ENCODE measurements at regions not wholly inside any gene's neighbourhood (a gene's known extent, or its start where the extent isn't known, plus 50 kb on each side); places are given as distances from the start of the nearest gene placed in this dataset.
"Not testable (repeated sequence)": the region's sequence is repeated elsewhere in the genome, so short reads cannot be mapped to it uniquely, and the experiment has no call there.

- DNase-seq: no peak
Measured at GRCh38 chr3:20539666-20540065, 353.7 kb upstream of the SGO1 start.

GRCh38 chr3:20537234-20537633 is 351.2 kb upstream of the SGO1 start:
- DNase-seq: no peak

DNA sequence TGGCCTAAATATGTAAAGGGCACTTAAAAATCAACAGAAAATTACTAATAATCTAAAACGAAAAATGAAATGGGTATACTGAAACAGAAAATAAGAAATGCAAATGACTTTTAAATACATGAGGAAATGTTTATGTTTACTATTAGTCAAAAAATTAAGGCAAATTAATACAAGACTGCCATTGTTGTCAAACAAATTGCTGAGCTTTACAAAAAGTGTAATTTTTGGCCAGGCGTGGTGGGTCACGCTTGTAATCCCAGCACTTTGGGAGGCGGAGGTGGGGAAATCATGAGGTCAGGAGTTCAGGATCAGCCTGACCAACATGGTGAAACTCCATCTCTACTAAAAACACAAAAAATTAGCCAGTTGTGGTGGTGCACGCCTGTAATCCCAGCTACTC is 343.9 kb upstream of the SGO1 start:
- no peak for DNase-seq

DNA sequence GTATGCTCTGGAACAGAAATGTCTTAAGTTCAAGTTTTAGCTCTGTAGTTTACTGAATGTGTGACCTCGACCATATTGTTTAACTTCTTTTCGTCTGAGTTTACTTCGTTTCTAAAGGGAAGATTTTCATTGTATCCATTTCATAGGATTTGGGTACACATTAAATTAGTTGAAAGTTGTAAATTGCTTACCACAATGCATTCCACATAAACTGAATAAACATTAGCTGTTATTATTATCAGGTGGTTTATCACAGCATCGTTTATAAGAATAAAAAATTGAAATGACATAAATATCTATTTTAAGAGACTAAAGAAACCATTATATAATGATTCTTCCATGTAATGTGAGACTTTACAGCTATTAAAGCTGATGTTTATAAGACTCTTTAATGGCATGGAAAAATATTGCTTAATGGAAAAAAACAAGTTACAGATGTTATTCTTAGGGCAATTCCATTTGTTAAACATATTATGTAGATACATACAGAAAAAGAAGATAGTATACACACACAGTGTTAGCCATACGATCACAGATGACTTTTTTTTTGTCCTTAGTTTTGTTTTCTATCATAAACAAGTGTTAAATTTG is 342.3 kb upstream of the SGO1 start:
- DNase-seq: no peak

DNA sequence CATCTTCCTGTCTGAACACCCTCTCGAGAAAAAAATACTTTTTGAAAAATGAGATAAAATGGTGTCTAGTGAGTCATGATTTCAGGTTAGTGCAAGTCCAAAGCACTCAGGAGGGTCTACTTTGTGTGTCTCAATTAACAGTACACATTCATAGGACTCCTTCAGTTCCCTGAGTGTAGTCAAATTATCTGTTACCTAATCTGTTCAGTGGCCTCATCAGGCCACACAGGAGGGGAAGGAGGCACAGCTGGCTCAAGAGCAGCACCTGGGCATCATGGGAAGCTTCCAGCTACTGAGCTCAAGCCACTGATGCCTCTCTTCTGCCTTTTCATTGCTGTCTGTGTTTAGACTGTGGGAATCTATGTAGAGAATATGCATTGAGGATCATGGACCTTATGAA is 341.4 kb upstream of the SGO1 start:
- no peak for DNase-seq

DNA sequence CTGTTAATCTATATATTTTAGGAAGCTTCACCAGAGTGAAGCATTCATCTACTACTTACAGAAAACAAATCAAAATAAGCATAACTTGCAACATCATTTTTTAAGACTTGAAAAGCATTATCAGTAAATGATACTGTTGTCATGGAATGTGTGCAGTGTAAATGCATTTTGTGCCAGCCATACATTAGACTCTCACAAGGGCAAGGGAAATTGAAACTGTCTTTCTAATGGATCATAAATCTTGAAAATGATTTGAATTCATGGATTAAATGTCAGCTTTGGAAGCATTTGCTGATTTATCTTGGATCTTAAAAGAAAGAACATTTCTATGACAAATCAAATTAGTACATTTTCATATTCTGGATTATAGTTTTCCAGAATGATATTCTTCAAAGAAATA is 338.3 kb upstream of the SGO1 start:
- DNase-seq: no peak

GRCh38 chr3:20523293-20523692 is 337.3 kb upstream of the SGO1 start:
- DNase-seq: no peak

- not testable (repeated sequence) for DNase-seq
Measured at GRCh38 chr3:20517316-20517715, 331.3 kb upstream of the SGO1 start.

- no peak for DNase-seq
Measured at GRCh38 chr3:20516311-20516710, 330.3 kb upstream of the SGO1 start.

- no peak for DNase-seq
Measured at GRCh38 chr3:20515834-20516233, 329.8 kb upstream of the SGO1 start.

DNA sequence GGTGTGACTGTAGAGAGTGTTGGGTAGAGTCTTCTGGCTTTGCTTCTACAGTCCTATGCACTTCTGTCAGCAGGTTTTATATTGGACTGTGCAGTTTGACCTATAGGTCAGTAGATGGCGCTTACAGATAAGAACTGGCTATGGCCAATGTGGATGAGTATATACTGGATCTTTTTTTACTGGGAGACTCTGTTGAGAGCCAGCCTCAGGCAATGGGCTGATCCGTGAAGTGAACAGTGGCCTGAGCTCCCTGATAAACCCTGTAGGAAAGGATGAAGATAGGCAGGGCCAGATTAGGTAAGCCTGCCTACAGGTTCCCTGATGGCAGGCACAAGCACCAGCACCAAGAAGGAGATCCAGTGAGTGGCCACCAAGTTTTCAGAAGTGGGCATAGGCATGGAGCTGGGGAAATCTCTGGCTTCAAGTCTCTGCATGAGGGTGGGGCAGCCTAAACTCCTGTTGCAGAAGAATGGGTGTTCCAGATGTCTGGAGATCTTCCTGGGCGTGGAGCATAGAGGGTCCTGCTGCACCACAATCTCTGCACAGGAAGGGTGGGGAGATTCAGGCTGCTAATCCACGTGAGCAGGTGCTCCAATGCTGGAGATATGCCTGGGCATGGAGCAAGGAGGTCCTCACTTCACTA is 326.0 kb upstream of the SGO1 start:
- DNase-seq: peak; percentile 9

DNA sequence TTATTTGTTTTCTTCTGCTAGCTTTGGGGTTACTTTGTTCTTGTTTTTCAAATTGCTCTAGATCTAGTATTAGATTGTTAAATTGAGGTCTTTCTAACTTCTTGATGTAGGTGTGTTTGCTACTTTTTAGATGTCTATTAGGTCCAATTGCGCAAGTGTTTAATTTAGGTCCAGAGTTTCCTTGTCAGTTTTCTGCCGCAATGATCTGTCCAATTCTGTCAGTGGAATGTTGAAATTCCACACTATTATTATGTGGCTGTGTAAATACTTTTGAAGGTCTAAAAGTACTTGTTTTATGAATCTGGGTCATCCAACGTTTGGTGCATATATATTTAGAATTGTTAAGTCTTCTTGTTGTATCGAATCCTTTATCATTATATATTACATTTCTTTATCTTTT is 324.4 kb upstream of the SGO1 start:
- no peak for DNase-seq

DNA sequence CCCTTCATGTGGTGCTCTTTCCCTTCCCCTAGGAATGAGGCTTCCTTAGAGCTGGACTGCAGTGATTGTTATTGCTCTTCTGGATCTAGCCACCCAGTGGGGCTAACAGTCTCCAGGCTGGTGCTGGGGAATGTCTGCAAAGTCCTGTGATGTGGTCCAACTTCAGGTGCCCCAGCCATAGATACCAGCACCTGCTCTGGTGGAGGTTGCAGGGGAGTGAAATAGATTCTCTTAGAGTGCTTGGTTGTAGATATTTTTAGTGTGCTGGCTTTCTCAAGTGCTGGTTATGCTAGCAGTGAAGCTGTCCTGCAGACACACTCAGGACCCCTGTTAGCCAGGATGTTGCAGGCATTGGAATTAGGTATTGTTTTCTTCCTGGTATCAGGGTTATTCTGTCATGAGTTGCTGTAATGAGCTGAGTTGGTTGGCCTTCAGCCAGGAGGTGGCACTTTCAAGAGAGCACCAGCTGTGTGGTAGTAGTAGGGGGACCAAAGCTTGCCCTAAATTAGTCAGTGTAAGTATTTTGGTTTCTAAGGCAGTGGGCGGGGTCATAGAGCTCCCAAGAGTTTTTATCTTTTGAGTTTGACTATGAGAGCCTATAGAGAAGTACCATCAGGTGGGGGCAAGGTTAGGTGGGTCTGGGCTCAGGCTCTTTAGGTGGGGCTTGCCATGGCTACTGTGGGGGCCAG is 317.5 kb upstream of the SGO1 start:
- no peak for DNase-seq

DNA sequence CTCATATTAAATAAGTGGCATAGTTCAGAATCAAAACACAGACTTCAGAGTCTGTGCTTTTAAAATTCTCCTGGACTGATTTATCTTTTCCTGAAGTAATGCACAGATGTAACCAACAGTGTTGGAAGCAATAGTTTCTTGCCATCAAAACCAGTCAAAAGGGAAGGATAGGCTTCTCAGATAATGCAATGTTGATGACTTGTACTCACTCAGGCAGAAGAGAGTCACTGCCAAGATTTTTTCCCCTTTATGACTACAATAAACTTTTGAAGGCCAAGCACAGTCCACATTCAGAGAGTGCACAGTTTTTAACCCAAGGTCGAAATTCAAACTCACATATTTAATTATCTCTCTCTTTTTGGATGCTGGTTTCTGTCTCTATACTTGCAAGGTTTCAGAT is 305.0 kb upstream of the SGO1 start:
- no peak for DNase-seq

DNA sequence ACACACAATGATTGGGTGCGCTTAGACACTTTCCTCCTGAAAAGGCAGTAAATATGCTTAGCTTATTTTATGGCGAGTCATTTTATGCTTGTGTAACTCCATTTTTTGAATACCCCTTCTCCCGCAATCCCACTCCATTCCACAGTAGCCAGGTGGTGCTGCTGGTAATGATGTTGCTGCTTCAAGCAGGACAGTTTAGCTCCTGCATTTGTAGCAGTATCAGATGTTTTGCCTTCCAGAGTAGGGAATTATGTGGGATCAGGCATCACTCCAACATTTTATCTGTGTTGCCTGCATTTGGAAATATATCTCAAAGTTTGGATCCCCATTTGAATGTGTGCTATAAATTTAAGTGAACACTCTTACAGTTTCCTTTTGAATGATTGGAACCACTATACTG is 302.1 kb upstream of the SGO1 start:
- no peak for DNase-seq

DNA sequence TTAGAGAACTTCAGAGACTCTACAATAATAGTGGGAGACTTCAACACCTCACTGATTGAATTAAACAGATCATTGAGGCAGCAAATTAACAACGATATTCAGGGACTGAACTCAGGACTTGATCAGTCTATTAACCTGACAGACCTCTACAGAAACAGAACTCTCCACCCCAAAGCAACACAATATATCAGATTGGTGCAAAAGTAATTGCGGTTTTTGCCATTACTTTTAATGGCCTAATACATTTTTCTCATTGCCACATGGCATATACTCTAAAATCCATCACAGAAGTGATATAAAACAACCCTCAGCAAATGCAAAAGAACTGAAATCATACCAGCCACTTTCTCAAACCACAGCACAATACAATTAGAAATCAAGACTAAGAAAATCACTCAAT is 298.1 kb upstream of the SGO1 start:
- no peak for DNase-seq

DNA sequence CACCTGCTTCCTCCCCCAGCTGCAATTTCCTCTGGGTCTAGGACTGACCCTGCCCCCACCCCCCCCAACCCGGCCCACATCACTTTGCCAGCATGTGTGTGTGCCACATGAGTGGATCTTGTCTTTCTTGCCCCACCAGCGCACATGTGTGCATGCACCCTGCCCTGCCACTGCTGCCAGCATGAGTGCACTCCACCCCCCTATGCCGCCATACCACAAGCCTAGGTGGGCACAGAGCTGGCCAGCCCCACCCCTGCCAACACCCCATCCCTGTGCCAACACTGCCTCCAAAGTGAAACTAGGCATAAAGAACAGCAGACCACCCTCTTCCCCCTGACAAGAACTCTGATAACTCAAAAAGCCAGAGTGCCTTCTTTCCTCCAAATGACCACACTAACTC is 296.3 kb upstream of the SGO1 start:
- DNase-seq: no peak

DNA sequence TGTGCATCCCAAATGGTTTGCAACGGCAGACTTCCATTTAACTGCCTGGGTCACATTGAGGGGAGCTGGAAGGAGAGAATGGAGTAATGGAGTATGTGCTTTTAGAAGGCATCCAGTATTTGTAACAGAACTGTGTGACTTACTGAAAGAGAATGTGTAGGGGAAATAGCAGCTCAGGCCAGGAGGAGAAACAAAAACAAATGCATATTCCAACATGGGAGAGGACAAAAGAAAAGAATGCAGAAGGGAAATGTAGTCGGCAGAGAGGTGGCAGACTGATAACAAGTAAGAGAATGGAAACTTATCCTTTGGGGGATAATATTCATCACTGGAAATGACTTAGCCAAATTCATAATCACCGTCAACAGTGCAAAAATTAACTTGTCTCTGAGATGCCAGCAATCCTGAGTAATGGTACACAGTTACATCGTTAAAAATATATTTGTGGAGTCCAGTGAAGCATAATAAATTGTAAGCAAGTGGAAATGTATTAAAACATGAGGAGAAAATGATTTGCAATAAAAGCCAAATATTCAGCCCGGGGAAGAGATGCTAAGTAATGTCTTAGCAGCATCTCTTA is 294.9 kb upstream of the SGO1 start:
- no peak for DNase-seq

DNA sequence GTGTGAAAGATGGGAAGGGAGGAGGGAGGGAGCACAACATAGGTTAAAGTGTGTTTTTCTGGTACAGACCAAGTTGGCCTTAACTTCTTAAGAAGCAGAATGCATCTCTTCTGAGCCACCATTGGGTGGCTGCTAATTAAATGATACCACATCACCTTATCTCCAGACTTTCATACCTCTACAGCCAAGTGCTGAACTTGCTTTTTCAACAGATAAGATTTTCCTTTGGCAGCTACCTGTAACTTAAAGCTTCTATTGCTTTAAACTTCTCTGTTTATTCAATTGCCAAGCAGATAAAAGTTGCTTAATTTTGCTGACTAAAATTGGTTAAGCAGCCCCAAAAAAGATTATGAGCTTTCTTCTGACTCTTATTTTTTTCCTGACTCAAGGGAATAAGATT is 292.4 kb upstream of the SGO1 start:
- DNase-seq: no peak

- not testable (repeated sequence) for DNase-seq
Measured at GRCh38 chr3:20464237-20464636, 278.2 kb upstream of the SGO1 start.

DNA sequence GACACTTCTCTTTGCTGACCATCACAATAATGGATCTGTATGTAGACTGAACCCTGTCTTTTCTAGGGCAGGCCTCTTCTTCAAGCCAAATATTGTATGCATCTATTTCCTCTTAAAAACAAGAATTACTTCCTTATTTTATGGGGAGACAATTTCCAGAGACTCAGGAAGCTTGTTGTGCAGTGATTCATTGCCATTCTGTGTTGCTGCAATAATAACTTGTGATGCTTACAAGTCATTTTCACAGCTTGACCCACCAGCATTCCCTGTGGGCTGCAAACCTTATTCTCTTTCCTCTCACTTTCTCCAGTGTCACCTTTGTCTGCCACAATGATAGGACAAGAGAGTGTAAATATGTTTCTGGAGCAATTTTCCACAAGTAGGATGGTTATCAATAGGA is 276.7 kb upstream of the SGO1 start:
- no peak for DNase-seq

- DNase-seq: no peak
Measured at GRCh38 chr3:20462226-20462625, 276.2 kb upstream of the SGO1 start.

DNA sequence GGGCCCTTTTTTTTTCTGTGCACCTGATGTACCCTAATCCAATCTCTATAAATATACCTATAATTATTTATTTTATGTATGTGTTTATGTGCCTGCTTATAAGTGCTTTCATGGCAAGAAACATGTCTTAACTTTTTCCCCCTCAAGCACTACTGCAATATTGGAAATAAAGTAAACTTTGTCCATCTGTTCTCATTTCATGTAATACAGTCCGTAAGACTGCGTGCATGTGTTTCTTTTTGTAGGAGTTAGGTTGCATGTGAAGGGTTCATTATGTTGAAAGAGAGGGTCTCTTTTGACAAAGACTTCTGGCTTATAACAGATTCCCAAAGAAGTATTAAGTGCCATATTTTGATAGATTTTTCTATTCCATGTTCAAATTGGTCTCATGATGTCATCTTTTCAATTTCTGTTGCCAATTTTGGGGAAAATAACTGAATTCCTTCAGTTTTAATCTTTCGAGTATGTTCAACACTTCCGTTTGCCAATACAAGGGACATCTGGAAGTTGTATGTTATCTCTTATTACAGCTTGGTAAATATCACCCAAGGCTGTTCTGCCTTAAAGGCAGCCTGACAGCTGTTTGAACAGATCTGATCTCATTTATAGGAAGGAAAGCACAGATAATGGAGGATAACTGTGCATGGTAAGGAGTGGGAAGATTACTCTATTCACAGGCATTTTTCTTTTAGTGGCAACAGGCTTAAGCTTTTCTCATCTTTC is 273.1 kb upstream of the SGO1 start:
- DNase-seq: no peak

- no peak for DNase-seq
Measured at GRCh38 chr3:20456511-20456910, 270.5 kb upstream of the SGO1 start.

Measured in NCI-H1105 (cell line).